ENCODE measurements at regions not wholly inside any gene's neighbourhood (a gene's known extent, or its start where the extent isn't known, plus 50 kb on each side); places are given as distances from the start of the nearest gene placed in this dataset.

GRCh38 chr7:41893656-41894055, 190.8 kb upstream of the INHBA start:
- TF ChIP-seq CTCF (conservative IDR thresholded peaks at IDR 0.05; ENCODE audit: low read depth, low read length) (no peak), EZH2 (IDR thresholded peaks at IDR 0.05; ENCODE audit: low read length, unreplicated experiment) (no peak), EZH2phosphoT487 (IDR thresholded peaks at IDR 0.05; ENCODE audit: borderline replicate concordance, low read length) (no peak)
